Hepatocyte (in vitro differentiated cells): ENCODE measurements at regions not wholly inside any gene's neighbourhood (a gene's known extent, or its start where the extent isn't known, plus 50 kb on each side); places are given as distances from the start of the nearest gene placed in this dataset.

Experiments
- DNase-seq: peaks from one replicate; pipeline ENCODE4 v3.0.0-alpha.2; 2016; ENCODE audit warnings: low spot score
- H2AFZ ChIP-seq: fragments of 200-600 bp; sonication (generic); 2 replicates; pipeline ENCODE4 v1.6.0; 2016; ENCODE audit warnings: antibody characterized with exemption, mild to moderate bottlenecking
- H3K27ac ChIP-seq: fragments of 200-600 bp; sonication (generic); 2 replicates; pipeline ENCODE4 v1.5.1; 2016; ENCODE audit warnings: mild to moderate bottlenecking
- H3K27me3 ChIP-seq: fragments of 200-600 bp; sonication (generic); 2 replicates; pipeline ENCODE4 v1.6.1; 2016
- H3K36me3 ChIP-seq: fragments of 200-600 bp; sonication (generic); replicated peaks from 2 replicates; pipeline ENCODE4 v1.5.1; 2016; ENCODE audit warnings: low read depth; ENCODE audit not compliant: insufficient read depth
- H3K4me1 ChIP-seq: fragments of 200-600 bp; sonication (generic); 2 replicates; pipeline ENCODE4 v1.5.1; 2016; ENCODE audit warnings: mild to moderate bottlenecking, moderate library complexity; ENCODE audit not compliant: insufficient read depth
- H3K4me2 ChIP-seq: fragments of 200-600 bp; sonication (generic); 2 replicates; pipeline ENCODE4 v1.6.0; 2016
- H3K4me3 ChIP-seq: fragments of 200-600 bp; sonication (generic); 2 replicates; pipeline ENCODE4 v1.5.1; 2016; ENCODE audit warnings: mild to moderate bottlenecking
- H3K79me2 ChIP-seq: fragments of 200-600 bp; sonication (generic); 2 replicates; pipeline ENCODE4 v1.6.0; 2017; ENCODE audit warnings: mild to moderate bottlenecking
- H3K9me2 ChIP-seq: fragments of 200-600 bp; sonication (generic); replicated peaks from 2 replicates; pipeline ENCODE4 v1.6.0; 2017; ENCODE audit warnings: mild to moderate bottlenecking; ENCODE audit not compliant: insufficient read depth
- H3K9me3 ChIP-seq: fragments of 200-600 bp; sonication (generic); 2 replicates; pipeline ENCODE4 v1.5.1; 2016; ENCODE audit warnings: low read depth, mild to moderate bottlenecking
- H4K20me1 ChIP-seq: fragments of 200-600 bp; sonication (generic); 2 replicates; pipeline ENCODE4 v1.6.0; 2016; ENCODE audit warnings: mild to moderate bottlenecking; ENCODE audit not compliant: insufficient read depth, poor library complexity, severe bottlenecking
- CTCF ChIP-seq: fragments of 200-600 bp; sonication (generic); IDR thresholded peaks from 2 replicates; pipeline ENCODE4 v1.5.1; 2016; ENCODE audit warnings: antibody characterized with exemption, mild to moderate bottlenecking; ENCODE audit not compliant: poor library complexity
- EZH2 ChIP-seq: fragments of 200-600 bp; sonication (generic); IDR thresholded peaks from 2 replicates; pipeline ENCODE4 v1.6.1; 2016; ENCODE audit warnings: antibody characterized with exemption, mild to moderate bottlenecking, borderline replicate concordance
- EZH2phosphoT487 ChIP-seq: fragments of 200-600 bp; sonication (generic); IDR thresholded peaks from one replicate; pipeline ENCODE4 v1.6.1; 2018; ENCODE audit warnings: antibody characterized with exemption, mild to moderate bottlenecking, low read depth, moderate library complexity; ENCODE audit not compliant: unreplicated experiment, severe bottlenecking
- WGBS: methylation state at CpG from one replicate; pipeline ENCODE4 v1.1.6; 2016; ENCODE audit warnings: low lambda C conversion rate; ENCODE audit errors: missing lambda C conversion rate; 5-methylcytosine and 5-hydroxymethylcytosine counted together

DNA sequence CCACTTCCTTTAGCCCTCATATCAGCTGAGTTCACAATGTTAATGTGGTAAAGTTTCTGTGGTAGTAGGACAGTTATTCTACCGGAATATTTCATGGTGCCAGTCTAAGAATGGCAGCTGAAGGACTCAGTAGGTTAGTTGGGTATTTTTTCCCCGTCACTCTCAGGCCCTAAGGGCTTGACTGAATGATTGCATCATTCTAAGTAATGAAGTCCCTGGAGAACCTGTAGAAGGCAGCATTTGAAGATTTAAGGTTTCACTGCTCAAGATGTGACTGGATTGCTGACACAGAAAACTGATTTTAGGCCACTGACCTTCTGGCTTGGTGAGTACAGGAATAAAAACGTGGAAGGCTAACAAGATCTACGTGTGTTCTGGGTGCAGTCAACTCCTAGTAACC is 657.3 kb downstream of the PCDH19 start:
- TF ChIP-seq EZH2 (no peak), CTCF (no peak), EZH2phosphoT487 (no peak)
- Histone ChIP-seq H3K27me3 (no peaks in the 10 kb centered on the region), H3K9me2 (no peaks in the 10 kb centered on the region), H3K4me3 (no peak overlapping the region), H3K27ac (no peak overlapping the region), H3K36me3 (no peaks in the 10 kb centered on the region), H3K9me3 (no peaks in the 10 kb centered on the region), H2AFZ (no peak overlapping the region), H3K4me2 (no peak overlapping the region), H3K4me1 (no peaks in the 10 kb centered on the region), H3K79me2 (no peaks in the 10 kb centered on the region), H4K20me1 (no peaks in the 10 kb centered on the region)
- 46% methylated on average over 4 of the region's 4 CpGs for WGBS
- DNase-seq: no peak

DNA sequence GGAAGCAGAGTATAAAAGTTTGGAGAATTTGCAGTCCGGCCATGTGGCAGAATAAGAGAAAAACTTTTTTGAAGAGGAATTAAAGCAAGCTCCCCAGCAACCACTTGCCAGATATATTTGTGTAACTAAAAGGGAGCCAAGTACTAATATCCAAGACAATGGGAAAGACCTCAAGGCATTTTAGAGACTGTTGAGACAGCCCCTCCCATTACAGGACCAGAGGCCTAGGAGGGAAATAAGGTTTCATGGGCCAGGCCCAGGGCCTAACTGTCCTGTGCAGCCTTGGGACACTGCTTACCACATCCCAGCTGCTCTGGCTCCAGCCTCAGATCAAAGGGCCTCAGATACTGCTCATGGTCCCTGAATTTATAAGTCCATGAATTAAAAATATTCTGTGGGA is 659.4 kb downstream of the PCDH19 start:
- Histone ChIP-seq H3K4me1 (no peaks in the 10 kb centered on the region), H3K27me3 (no peaks in the 10 kb centered on the region), H2AFZ (no peak overlapping the region), H3K36me3 (no peaks in the 10 kb centered on the region), H3K79me2 (no peaks in the 10 kb centered on the region), H3K27ac (no peak overlapping the region), H3K4me2 (no peak overlapping the region), H3K9me3 (no peaks in the 10 kb centered on the region), H3K4me3 (no peak overlapping the region), H4K20me1 (no peaks in the 10 kb centered on the region), H3K9me2 (no peaks in the 10 kb centered on the region)
- DNase-seq: no peak
- WGBS: 93% methylated on average over 1 of the region's 1 CpG
- TF ChIP-seq EZH2phosphoT487 (no peak), EZH2 (no peak), CTCF (no peak)

GRCh38 chrX:99722094-99722493 is 688.0 kb downstream of the PCDH19 start:
- Histone ChIP-seq H3K4me2 (no peak overlapping the region), H2AFZ (no peak overlapping the region), H4K20me1 (no peaks in the 10 kb centered on the region), H3K4me3 (no peak overlapping the region), H3K9me3 (no peaks in the 10 kb centered on the region), H3K4me1 (no peaks in the 10 kb centered on the region), H3K27ac (no peak overlapping the region), H3K36me3 (no peaks in the 10 kb centered on the region), H3K79me2 (no peaks in the 10 kb centered on the region), H3K27me3 (no peaks in the 10 kb centered on the region), H3K9me2 (no peaks in the 10 kb centered on the region)
- TF ChIP-seq EZH2phosphoT487 (no peak), CTCF (no peak), EZH2 (no peak)
- DNase-seq: no peak
- WGBS: 58% methylated on average over 3 of the region's 3 CpGs

DNA sequence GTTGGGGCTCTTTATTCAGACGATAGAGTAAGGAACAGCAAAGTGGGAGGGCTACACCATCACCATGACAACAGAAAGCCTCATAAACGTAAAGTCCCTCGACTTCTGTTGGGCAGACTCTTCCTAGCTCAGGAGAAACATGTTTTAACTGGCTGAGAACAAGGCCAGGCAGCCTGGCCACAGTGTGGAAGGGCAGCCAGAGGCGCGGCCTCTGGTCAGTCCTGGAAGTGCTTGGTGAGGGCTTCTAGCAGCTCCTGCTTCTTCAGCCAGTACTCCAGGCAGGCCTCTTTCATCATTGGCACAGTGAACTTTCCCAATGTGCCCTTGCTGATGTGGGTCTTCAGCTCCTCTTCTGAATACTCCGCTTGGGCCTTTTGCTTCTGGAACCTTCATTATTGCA is 690.9 kb downstream of the PCDH19 start:
- H3K4me1 ChIP-seq: no peaks in the 10 kb centered on the region

More for the DNA sequence above, 690.9 kb downstream of the PCDH19 start:
- Histone ChIP-seq H3K4me2 (no peak overlapping the region), H4K20me1 (no peaks in the 10 kb centered on the region), H3K27ac (no peak overlapping the region), H3K79me2 (no peaks in the 10 kb centered on the region), H2AFZ (no peak overlapping the region), H3K9me2 (no peaks in the 10 kb centered on the region), H3K4me3 (no peak overlapping the region), H3K36me3 (no peaks in the 10 kb centered on the region), H3K27me3 (no peaks in the 10 kb centered on the region), H3K9me3 (no peaks in the 10 kb centered on the region)
- 78% methylated on average over 6 of the region's 6 CpGs for WGBS
- DNase-seq: no peak
- TF ChIP-seq EZH2 (no peak), EZH2phosphoT487 (no peak), CTCF (no peak)
